Stomach (tissue), 4 donors: ENCODE measurements at regions not wholly inside any gene's neighbourhood (a gene's known extent, or its start where the extent isn't known, plus 50 kb on each side); places are given as distances from the start of the nearest gene placed in this dataset.

Source experiments
- EP300 ChIP-seq: sonication (generic); formaldehyde crosslinking; IDR thresholded peaks from one replicate; pipeline ENCODE4 v1.6.1; 2017; ENCODE audit warnings: antibody characterized with exemption
- POLR2A ChIP-seq, 4 donors: fragments of 450-650 bp; IDR thresholded peaks; one replicate each; pipeline ENCODE4 v1.6.1; 2016; ENCODE audit warnings: antibody characterized with exemption in 4 of 4, control low read depth in 2 of 4, mild to moderate bottlenecking in 1 of 4, moderate library complexity in 1 of 4
- POLR2AphosphoS5 ChIP-seq, 3 donors: sonication (generic); formaldehyde crosslinking; IDR thresholded peaks; one replicate each; pipeline ENCODE4 v1.6.1; 2016; ENCODE audit warnings: antibody characterized with exemption in 3 of 3
- TF ChIP-seq, protein P1 (sequence below), 7 experiments: fragments of 450-650 bp in 4 of 7; fragments of 200-600 bp in 3 of 7; sonication (generic) in 3 of 7; IDR thresholded peaks; one replicate each; pipeline ENCODE4 v1.5.1; 2016 to 2019; ENCODE audit warnings: antibody characterized with exemption in 7 of 7, control low read depth in 2 of 7, mild to moderate bottlenecking in 1 of 7

DNA sequence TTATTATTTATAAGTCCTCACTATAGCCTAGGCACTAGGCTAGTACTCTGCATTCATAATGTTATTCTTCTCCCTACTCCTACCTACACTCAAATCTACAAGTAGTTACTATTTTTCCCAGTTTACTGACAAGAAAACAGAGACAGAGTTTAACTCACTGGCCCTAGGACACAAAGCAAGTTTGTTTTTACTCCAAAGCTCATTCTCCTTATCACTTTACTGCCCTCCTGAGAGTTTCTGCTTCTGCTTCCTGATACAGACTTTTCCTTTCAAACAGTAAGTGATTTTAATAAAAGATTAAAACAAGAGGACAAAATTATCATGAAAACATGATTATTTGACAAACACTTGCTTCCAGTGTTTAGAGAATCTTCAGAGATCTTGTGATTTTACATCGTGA is 60.6 kb upstream of the CADPS start:
- TF ChIP-seq, protein P1, sequence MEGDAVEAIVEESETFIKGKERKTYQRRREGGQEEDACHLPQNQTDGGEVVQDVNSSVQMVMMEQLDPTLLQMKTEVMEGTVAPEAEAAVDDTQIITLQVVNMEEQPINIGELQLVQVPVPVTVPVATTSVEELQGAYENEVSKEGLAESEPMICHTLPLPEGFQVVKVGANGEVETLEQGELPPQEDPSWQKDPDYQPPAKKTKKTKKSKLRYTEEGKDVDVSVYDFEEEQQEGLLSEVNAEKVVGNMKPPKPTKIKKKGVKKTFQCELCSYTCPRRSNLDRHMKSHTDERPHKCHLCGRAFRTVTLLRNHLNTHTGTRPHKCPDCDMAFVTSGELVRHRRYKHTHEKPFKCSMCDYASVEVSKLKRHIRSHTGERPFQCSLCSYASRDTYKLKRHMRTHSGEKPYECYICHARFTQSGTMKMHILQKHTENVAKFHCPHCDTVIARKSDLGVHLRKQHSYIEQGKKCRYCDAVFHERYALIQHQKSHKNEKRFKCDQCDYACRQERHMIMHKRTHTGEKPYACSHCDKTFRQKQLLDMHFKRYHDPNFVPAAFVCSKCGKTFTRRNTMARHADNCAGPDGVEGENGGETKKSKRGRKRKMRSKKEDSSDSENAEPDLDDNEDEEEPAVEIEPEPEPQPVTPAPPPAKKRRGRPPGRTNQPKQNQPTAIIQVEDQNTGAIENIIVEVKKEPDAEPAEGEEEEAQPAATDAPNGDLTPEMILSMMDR (IDR thresholded peaks at IDR 0.05): no peak
- TF ChIP-seq POLR2AphosphoS5 (IDR thresholded peaks at IDR 0.05) (no peak), EP300 (no peak), POLR2A (IDR thresholded peaks at IDR 0.05) (no peak)
